GM19467 (cell line): ENCODE measurements at regions not wholly inside any gene's neighbourhood (a gene's known extent, or its start where the extent isn't known, plus 50 kb on each side); places are given as distances from the start of the nearest gene placed in this dataset.

Experiments
- ATAC-seq: cut with Tn5 transposase; IDR thresholded peaks from one replicate; pipeline ENCODE4 v1.9.1; 2021; ENCODE audit warnings: mild to moderate bottlenecking, moderate library complexity; ENCODE audit not compliant: unreplicated experiment

DNA sequence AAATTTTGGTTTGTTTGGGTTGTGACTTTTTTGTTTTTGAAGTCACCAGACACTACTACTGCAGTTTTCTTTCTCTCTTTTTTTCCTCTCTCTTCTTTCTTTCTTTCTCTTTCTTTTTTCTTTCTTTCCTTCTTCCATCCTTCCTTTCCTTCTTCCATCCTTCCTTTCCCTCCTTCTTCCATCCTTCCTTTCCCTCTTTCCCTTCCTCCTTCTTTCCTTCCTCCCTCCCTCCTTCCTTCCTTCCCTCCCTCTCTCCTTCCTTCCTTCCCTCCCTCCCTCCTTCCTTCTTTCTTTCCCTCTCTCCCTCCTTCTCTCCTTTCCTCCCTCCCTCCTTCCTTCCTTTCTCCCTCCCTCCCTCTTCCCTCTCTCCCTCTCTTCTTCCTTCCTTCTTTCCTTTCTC lies 230.3 kb upstream of the TYRP1 start:
- no peak for ATAC-seq

- no peak for ATAC-seq
Measured at GRCh38 chr9:12463641-12464040, 229.5 kb upstream of the TYRP1 start.

- ATAC-seq: no peak
Measured at GRCh38 chr9:12464400-12464799, 228.8 kb upstream of the TYRP1 start.

DNA sequence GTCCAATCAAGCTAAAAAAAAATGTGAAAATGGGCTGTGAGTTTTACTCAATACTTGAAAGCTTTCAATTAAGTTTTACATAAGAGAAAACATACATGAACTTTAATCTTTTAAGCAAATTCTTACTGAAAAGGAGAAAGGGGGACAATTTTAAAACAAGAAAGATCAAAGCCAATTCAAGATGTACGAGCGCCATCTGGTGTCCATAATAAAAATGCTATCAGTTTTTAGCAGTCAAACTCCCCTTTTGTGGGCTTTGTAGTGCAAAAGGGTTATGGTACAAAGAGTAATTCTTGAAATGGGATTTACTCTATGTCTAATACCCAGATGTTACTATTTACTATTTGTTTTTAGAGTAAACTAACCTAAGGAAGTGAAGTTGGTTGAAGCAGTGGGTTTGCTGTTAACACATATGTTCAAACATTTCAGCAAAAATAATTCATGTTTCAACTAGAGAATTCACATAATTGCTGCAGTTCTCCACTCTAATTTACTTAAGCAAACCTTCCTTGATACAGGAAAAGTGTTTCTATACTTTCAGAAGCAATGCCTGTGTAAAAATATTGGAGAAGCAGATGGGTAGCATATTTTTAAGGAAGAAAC lies 228.2 kb upstream of the TYRP1 start:
- no peak for ATAC-seq

DNA sequence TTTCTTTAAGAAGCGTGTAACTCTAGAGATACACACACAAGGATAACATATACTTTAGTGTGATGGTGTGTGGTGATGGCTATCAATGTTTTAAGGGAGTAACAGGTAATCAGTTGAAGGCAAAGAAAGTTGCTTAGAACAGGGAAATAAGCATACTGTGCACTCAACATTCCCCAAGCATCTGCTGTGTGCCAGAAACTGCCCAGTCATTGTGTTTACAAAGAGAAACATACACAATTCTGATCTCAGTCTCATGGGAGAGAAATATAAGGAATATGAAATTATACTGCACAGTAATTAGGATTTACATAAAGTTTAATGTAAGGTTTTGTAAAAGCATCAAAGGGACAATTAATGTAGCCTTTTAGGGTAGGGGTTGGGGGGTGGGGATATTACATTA lies 224.1 kb upstream of the TYRP1 start:
- no peak for ATAC-seq

GRCh38 chr9:12494411-12494810 lies 198.8 kb upstream of the TYRP1 start:
- ATAC-seq: no peak

DNA sequence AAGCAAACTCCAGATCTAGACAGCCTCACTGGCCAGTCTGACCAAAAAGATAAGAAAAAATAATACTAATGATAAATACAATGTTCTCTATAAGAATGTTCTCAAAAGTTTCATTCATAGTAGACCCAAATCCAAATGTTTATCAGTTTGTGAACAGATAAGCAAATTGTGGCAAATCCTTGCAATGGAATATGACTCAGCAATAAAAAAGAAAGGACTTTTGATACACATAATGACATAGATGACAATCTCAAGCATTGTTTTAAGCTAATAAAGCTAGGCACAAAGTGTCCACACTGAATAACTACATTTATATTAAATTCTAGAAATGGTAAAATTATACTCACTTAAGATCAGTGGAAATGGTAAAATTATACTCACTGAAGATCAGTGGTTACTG lies 195.4 kb upstream of the TYRP1 start:
- ATAC-seq: no peak

DNA sequence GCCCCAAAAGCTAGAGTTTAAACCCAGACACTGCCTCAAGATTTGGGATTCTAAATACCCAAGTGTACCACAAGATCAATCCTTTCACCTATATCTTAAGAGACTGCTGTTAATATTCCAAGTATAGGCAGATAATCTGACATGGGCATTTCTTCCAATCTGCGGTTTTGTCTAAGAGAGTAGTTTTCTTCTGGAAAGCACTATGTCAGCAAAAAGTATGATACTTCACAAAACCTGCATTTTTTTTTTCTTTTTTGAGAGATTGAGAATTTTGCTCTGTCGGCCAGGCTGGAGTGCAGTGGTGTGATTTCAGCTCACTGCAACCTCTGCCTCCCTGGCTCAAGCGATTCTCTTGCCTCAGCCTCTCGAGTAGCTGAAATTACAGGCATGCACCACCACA lies 190.7 kb upstream of the TYRP1 start:
- no peak for ATAC-seq

DNA sequence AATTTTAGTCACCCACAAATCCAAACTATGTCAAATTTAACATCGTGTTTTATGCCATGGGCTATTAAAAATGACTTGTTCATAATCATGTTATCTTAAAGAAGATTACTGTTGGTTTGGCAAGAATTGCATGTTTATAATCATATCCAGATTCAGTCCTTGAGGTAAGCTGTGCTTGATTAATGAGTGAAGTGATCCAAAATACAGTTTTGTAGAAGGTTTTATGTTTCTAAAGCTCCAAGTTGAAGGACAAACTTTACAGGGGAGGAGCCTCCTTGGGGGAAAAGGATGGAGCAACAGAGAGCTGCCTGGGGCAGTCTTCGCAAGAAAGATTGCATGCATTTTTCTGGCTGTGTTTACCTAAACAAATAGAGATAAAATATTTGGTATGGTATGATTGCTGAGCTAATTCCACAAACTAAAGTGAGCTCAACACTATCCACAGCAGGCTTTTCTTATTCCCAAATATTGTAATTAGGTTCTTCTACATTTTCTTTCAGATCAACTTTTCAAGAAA lies 189.5 kb upstream of the TYRP1 start:
- ATAC-seq: no peak

DNA sequence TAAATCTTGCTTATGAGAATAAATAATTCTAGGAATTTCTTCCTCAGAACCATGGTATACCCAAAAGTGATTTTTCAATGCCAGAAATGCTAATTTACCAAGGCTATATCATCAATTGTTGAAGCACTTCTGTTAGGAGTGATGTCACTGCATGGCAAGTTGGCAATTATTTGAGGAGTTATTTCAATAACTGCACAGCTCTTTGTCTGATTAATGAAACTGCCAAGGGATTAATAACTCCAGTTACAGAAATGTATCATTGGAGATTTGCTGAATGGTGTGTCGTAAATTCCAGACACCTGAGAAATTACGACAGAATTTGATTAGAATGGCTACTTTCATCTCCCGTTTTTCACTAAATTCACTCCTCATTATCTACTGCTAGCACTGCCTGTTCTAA lies 182.6 kb upstream of the TYRP1 start:
- no peak for ATAC-seq

GRCh38 chr9:12511726-12512125 lies 181.5 kb upstream of the TYRP1 start:
- ATAC-seq: no peak

GRCh38 chr9:12516031-12516430 lies 177.2 kb upstream of the TYRP1 start:
- no peak for ATAC-seq

GRCh38 chr9:12516573-12516972 lies 176.6 kb upstream of the TYRP1 start:
- no peak for ATAC-seq

DNA sequence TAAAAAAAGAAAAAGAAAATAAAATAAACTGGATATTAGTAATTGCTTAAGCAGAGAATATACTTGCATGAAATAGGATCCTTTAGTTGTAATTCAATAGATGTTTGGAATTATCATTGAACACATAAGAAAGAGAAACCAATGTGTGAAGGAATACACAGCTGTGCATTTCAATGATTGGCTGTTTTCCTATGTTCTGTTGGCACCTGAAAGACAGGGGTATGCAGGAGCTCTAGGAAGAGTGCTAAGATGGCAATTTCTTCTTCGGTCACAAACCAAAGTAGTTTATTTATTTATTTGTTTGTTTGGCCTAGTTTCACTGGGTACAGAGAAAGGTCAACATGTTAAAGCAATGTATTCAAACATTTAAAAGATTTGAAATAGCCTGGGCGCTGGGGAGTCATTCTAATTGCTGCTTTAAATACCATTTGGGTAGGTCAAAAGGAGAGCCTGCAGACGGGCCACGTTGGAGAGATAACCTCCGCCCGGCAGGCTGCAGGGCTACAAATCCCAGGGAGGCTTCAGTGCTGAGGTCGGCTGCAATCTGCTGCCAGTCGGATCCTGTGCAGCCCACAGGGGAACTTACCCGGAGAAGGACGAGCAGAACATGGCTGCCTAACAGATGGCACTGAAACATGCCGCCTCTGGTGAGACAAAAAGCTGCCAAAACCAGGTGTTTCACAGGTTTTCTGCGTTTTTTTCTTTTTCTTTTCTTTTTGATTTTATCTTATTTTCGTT lies 154.2 kb upstream of the TYRP1 start:
- no peak for ATAC-seq

DNA sequence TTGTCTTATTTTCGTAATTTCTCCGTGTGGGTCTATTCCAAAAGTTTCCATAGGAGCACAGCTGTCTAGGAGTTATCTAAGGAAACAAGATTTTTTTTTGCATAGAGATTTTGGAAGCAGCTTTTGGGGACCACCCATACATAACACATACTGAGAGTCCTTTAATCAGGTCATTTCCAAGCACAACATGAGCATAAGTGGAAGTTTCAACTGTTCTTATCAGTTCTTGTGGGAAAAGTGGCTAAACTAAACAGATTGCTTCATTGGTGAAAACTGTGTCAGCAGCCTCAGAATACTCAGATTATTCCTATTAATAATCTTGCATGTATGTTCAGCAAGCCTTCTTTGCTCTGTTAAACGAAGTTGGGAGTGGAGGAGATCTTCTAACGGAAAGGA lies 153.6 kb upstream of the TYRP1 start:
- ATAC-seq: no peak

DNA sequence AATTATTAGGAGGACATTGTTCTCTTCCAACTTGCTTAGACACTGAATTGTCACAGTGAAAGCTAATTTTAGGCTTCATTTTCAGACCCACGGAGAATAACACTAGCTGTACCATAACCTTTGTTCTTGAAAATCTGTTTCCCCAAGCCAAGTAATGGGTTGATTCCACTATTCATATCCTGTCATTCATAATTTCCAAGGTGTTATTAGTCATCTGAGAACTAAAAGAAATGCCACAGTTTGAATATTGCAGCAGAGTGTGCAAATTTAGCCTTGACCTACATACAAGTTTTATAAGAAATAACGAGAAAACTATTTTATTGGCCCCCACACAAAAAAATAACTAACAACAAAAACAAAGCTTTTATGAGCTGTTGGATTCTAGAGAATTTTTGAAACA lies 148.5 kb upstream of the TYRP1 start:
- ATAC-seq: no peak

- no peak for ATAC-seq
Measured at GRCh38 chr9:12554636-12555035, 138.5 kb upstream of the TYRP1 start.

DNA sequence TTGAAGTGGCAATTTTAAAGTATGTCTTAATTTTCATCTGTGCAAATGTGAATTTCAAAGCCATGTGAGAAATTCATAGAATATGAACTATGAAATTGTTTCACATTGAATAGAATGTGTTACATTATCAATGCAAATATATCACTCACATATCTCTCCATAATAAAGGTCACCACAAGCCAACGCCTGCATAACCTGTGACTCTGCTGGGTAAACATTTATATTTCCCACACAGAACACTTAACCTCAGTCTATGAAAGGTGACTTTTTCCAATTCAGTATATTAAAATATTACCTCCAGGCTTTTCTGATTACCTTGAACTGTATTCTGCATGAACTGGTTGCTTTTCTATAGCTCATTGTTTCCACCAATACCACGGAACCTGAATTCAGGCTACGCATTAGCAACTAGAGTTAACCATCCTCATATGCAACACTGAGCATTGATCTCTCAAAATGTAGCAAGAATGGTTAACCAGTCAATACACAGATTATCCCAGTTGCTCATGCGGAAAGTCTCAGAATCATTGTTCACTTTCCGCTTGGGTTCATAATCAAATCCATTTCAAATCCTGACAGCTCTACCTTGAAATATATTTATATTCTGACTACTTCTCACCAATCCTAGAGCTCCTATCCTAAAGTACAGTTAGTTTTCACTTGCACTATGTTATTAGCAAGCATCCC lies 126.6 kb upstream of the TYRP1 start:
- ATAC-seq: no peak

- ATAC-seq: no peak
Measured at GRCh38 chr9:12584656-12585522, 108.3 kb upstream of the TYRP1 start.

GRCh38 chr9:12595400-12595799 lies 97.8 kb upstream of the TYRP1 start:
- ATAC-seq: no peak

DNA sequence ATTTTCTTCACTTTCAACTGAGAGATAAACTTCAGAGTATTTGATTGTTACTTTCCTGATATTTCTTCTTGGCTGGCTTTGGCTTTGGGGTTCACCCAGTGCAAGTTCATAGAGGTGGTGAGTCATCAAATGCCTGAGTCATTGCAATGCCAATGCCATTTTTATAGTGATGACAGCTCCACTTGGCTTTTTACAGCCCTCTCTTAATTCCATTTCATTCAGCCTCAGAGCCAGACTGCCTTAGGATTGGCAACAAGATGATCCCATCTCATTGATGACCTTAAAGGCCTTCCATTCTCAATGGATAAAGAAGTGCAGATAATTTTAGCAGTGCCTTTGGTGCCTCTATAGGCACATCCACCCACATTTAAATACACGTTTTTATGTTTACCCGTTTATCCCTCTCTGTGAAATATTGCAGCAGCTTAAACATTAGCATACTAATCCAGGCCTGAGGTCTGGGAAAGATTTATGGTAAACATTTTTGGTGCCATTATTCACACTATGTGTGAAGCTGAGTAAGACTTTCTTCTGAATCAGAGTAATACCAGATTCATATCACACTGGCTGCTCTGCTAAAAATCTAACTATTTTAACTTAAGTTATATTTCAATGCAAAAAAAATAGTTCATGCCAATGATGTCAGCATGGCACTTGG lies 88.9 kb upstream of the TYRP1 start:
- ATAC-seq: no peak
